Right kidney (tissue), 1 donor: ENCODE measurements at regions not wholly inside any gene's neighbourhood (a gene's known extent, or its start where the extent isn't known, plus 50 kb on each side); places are given as distances from the start of the nearest gene placed in this dataset.
"Not testable (repeated sequence)": the region's sequence is repeated elsewhere in the genome, so short reads cannot be mapped to it uniquely, and the experiment has no call there.

Experiments used
- DNase-seq: peaks from one replicate; pipeline ENCODE4 v3.0.0-alpha.2; 2016

DNA sequence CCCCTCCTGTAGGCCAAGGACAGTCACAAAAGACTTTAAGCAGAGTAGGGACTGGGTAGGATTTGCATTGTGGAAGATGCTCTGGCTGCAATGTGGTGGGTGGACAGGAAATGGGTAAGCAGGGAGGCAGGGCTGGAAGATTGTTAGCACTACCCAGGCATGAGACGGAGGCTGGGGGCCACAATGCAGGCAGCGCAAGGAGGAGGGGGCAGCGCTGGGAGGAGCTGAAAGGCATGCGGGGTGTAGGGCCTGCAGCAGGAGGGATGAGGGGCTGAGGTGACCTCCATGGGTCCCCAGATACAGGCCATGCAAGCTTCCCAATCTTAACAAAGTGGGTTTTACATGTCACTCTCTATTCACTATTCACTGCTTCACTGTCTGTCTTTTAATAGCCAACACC lies 213.1 kb downstream of the CXCL12 start:
- DNase-seq: no peak

DNA sequence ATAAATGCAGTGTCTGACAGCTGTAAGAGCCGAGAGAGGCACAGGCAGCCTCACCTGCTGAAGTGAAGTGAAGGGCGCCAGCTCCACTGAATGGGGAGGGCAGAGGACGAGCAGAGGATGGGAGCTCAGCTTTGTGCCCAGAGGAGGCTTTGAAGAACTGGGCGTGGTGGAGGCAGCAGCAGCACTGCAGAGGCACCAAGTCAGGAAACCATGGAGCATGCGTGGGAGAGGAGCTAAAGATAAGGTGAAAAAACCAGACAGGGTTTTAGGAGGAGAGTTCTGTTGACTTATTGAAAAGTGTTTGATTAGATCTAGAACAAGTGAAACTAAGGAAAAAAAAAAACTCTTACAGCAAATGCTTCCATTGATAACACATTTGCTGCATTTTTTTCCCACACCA lies 216.4 kb downstream of the CXCL12 start:
- no peak for DNase-seq

DNA sequence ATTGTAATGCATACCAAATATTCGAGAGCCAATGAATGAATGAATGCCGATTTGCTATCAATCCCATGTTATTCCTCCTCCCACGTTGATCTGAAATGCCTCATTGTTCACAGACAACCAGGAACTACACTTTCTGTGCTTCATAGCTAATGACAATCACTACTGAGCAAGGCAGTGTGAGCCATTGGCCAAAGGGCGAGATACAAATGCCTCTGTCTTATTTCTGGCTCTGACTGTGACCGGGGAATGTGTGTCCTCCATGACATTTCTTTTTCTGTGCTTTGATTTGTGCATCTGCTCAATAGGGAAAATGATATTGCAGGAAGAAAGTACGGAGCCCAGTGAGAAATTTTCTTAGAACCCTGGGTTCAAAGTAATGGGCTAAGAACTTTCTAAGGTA lies 217.1 kb downstream of the CXCL12 start:
- DNase-seq: no peak

DNA sequence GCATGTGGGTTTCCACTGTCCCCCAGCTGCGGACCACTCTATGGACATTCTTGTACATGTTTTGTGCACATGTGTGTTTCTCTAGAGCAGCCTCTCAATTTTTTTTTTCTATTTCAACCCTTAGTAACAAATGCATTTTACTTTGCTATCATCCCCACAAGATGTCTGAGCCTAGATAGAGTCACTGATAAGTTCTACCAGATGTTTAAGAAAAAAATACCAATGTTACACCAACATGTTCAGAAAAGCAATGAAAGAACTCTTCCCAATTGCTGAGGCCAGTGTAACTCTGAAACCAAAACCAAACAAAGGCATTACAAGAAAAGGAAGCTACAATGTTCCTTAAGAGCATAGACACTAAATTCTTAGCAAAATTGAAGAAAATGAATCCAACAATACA lies 218.5 kb downstream of the CXCL12 start:
- DNase-seq: no peak

DNA sequence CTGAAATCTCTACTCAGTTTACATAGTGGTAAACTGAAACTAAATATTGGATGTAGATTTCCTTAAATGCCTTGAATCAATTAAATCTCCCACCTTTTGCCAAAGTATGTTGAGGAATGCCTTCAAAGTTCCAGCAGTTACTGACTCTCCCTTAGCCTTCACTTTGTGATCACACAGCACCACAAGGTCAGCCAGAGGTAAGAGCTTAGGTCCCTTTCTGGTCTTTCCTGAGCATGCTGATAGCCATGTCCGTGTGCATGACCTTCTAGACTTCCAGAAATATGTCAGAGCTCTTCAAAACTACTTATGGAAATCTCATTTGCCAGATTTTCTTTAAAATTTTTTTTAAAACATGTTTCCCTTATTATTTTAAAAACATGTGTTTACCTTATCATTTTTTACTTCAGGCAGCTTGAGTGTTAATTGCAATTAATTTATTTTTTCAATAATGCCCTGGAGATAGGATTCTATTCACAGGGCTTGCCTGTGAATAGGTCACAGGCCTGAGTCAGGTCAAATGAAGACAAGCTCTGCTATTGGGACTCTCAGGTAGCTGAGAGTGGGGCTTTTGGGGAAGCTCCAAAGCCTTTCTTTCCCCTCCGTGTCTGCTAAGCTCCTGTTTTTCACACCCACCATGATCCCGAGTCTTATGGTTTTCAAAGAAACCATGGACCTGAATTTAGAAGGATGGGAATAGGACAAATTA lies 220.5 kb downstream of the CXCL12 start:
- DNase-seq: no peak

DNA sequence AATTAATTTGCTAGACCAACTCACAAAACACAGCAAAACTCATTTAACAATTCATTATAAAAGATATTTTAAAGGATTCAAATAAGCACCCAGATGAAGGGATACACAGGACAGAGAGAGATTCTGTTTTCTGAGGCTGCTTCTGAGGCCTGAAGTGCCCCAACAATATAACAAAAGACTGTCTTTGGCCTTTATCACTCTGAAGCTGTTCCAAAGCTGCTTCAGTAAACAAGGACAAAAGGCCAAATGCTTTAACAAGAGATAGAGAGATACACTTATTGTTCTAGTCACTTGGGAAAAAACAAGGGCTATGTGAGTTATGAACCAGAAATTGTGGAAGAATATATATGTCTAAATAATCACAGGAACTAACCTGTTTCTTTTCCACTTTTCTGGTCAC lies 223.7 kb downstream of the CXCL12 start:
- DNase-seq: no peak

DNA sequence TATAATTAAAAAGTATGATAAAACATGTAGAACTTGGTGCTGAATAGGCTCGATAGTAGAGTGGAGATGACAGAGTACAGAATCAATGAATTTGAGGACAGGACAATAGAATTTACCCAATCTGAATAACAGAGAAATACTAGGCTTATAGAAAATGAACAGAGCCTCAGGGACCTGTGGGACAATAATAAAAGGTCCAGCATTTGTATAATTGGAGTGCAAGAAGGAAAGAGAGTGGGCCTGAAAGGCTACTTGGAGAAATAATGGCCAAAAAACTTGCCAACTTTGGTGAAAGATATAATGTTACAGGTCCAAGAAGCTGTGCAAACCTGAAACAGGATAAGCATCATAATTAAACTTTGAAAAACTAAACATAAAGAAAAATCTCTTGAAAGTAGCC lies 227.3 kb downstream of the CXCL12 start:
- DNase-seq: no peak

DNA sequence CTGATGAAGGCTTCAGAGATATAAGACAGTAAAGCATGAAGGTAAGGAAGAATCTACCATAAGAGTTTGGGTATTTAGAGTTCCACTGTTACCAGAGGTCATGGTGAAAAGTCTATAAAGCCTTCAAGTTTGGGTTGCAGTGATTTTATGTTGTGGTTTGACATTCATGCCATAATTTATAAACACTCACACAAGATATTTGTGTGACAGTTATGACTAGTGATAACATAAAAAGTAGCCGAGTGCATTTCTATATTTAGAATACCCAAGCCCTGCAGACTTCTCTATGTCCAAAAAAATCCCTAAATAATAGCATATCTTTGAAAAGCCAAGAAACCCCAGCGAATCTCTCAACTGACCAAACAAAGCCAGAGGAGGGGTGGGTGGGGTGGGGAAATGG lies 229.9 kb downstream of the CXCL12 start:
- DNase-seq: no peak

DNA sequence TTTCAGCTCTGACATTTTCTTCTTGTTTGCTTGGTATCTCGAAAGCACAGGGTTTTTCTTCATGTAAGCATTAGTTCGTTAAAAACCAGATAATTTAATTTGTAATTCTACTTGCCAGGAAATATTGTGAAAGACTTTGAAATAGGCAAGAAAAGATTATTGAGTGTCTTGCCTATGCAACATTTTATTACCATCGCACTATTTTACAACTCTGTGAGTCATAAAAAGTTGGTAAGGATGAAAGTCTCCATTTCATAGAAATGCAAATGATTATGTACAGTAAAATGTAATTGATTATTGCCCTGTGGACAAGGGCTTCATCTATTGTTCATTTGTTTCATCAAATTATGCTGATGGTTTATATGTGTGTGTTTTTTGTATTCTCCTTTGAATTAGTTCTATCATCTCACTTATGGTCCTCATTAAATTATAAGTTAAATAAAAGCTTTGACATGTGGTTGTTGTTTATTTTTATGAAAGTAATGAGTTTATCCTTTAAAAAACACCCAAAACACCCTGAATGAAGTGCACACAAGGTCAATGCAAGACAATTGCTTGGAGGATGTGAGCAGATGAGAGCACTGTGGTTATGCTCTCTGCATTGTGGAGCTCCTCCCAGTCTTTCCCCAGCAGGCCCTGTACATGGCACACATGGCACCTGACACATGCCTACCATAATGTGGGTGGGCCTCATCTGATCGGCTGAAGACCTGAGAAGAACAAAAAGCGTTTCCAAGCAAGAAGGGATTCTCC lies 230.8 kb downstream of the CXCL12 start:
- no peak for DNase-seq

DNA sequence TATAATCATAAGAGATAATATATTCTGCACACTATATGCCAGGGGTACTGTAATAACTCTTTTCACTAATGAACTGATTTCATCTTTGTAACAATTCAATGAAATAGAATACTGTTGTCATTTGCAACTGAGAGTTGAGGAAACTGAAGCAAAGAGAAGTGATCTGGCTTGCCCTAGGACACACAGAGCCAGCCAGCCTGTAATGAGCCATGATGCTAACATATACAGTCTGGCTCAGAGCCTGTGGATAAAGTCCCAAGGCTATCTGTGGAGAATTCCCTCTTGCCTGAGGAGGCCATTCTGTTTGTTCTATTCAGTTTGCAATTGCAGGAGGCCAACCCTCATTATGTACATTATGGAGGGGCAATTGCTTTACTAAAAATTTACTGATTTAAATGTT lies 241.3 kb downstream of the CXCL12 start:
- no peak for DNase-seq

DNA sequence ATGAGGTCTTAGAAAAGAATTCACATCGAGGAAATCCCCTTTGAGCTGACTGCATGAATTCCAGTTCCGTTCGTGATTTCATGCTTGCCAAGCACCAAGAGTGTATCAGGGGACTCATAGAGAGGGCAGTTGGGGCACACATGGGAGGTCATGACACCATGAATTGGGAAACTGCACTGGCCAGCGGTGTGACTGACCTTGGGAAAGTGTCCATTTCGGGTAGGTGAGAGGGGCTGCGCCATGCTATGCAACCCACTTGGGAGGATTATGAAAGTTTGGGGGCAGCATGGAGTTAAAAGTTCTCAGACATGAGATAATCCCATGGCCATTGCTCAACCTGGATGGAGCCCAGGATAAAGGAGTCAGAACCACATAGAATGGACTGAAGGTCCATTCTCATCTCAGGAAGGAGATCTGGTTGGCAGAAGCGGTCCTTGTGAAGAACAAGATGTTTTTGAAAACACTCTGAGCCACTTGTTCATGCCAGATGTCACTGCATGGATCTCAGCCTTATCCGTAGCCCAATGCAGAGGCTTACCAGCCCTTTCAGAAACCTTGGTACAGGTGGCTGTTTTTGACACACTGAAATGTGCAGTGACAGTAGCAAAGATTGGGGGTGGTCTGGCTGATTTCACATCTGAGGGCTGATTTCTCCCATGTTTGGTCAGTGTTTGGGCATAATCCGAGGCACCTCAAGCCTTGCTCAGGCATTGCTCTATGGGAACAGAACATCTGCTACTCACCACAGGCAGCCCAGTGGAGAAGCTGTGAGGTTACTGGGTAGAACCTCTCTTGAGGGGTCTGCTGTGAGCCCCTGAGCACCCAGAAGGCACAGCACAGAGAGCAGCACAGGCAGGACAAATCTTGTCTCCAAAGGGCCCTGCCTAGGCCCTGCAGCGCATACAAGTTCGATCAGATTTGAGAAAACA lies 252.3 kb downstream of the CXCL12 start:
- DNase-seq: no peak

DNA sequence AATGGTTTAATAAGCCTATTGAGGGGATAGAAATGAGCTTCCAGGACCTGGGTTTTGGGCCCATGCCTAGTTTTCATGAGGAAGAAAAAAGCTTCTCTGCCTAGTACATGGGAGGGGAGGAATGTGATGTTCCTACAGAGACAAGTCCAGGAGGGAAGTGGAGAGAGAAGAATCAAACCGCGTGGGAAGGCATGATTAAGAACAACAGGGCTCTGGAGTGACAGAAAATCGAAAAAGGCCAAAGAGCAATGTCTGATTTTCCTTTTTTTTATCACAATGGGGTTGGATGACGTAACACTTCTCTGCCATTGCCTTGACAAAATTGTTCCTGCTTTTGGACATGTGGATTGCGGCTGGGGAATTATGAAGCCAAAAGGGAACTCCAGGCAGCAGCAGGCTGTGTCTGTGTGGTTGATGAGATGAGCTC lies 258.6 kb downstream of the CXCL12 start:
- DNase-seq: no peak

DNA sequence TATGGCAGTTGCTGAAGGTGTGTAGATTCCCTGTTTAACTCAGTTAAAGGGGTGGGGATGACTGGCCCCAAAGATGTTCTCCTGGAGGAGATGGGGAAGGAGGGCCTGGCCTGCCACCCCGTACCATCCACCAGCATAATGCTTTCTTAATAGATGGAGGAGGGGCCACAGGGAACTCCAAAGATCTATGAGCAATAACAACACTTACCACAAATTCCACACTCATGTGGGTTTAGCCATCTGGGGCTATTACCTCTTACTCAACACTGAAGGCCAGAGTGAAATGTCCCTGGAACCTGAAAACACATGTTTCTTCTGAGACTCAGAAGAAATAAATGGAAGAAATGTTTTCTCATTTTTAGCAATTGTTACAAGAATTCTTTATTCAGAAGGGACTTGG lies 259.0 kb downstream of the CXCL12 start:
- DNase-seq: no peak

DNA sequence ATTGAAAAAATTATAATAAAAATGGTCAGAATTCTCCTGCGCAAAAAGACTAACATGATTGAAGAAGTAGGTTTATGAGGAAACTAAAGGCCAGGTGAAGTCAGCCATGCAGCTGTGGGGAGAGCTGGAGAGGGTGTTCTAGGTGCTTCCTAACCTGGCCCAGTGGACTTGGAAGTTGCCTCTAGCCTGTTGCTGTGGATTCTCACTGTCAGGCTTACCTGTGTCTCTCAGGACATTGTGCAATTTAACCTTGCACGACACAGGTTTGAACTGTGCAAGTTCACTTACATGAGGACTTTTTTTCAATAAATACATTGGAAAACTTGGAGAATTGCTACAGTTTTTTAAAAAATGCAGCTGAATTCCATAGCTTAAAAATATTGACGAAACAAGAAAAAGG lies 266.4 kb downstream of the CXCL12 start:
- no peak for DNase-seq

DNA sequence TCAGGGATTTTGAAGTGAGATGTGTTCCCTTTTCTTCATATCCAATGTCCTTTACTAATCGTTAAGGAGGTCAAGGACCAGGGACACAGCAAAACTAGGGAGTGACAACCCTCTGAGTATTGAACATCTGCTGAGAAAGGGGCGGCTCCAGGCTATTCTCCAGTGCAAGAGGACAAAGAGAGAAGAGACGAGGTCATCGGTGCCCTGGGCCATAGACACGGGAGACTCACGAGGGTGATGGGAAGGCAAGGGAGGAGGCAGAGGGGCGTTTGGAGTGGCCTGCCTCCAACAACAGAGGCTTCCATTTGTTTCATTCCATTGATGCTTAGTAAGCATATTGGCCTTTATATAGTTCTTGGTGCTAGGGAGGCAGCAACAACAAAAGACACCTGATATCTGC lies 268.4 kb downstream of the CXCL12 start:
- DNase-seq: no peak

DNA sequence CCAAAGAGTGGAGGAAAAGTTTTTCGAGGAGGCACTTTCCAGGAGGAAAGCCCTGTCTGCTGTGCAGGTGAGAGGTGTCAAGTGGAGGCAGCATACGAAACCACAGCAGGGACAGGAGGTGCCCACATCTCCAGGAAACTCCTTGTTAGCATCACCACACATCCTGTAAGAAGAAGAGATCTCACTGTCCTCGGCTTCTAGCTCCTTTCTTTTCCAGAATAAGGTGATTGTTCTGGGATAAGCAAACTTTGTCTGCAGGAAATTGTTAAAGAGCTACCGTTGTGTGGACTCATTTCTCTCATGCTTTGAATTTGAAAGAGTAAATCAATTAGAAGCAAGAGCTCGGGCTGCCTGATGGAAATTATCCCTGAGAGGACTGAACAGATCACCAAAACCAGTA lies 269.4 kb downstream of the CXCL12 start:
- DNase-seq: no peak

DNA sequence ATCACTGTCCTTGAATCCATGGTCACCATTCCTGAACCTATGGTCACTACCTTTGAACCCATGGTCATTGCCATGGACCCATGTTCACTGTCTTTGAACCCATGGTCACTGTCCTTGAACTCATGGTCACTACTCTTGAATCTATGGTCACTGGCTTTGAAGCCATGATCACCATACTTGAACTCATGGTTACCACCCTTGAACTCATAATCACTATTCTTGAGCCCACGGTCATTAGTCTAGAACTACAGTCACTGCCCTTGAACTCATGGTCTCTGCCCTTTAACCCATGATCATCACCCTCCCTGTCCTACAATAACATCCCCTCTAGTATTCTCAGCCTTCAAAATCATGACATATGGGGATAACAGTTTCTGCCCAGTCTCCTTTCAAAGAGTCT lies 270.5 kb downstream of the CXCL12 start:
- no peak for DNase-seq

DNA sequence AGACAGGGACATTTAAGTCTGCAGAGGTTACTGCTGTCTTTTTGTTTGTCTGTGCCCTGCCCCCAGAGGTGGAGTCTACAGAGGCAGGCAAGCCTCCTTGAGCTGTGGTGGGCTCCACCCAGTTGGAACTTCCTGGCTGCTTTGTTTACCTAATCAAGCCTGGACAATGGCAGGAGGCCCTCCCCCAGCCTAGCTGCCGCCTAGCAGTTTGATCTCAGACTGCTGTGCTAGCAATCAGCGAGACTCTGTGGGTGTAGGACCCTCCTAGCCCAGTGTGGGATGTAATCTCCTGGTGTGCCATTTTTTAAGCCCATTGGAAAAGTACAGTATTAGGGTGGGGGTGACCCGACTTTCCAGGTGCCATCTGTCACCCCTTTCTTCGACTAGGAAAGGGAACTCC lies 272.6 kb downstream of the CXCL12 start:
- DNase-seq: not testable (repeated sequence)

DNA sequence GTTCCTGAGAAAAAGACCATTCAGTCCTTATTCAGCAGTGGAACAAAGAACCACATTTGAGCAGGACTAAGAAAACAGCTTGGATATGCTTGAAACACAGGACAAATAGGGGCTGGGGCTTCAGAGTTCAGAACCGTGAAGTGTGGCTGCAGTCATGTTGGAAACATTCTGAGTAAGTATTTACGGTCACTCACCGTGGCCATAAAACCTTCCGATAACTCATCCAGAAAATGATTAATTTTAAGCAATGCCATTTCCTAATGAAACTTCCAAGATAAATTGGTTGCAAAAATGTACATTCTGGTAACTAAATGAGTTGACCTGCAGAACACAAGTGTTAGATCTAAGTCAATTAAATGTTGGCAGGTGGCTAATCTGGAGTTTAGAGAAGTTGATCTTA lies 279.2 kb downstream of the CXCL12 start:
- DNase-seq: no peak

DNA sequence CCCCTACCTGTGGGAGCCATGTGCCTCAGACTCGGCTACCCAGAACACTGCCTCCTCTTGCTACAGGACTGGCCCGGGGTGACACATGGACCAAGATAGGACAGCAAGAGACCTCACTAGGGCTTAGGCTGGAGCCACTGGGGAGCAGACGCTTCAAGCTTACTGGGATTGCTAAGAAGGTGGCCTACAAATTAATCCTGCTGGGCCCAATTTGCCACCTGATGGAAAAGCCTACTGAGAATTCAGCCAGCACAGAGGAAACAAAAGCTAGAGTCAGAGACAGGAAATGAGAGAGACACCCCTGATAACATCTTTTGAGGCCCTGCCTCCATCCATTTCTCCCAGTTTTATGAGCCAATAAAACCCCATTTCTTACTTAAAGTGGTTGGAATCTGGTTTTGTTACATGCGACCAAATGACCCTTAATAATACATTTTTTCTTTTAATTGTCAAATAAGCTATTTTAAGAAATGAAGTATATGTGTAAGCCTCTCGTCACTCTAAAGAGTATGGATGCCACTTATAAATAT lies 282.1 kb downstream of the CXCL12 start:
- no peak for DNase-seq

DNA sequence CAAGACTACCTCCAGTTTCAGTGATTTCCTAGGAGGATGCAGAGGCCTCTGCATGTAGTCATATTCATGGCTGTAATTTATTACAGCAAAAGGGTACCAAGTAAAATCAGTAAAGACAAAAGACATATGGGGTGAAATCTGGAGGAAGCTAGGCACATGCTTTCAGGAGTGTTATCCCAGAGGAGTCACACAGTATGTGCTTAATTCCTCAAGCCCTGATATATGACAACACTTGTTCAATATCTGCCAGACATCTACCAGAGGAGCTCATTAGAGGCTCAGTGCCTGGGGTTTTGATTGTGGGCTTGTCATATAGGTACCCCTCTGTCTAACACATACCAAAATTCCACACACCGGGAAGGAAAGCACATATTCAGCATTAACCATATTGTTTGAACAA lies 283.8 kb downstream of the CXCL12 start:
- no peak for DNase-seq

DNA sequence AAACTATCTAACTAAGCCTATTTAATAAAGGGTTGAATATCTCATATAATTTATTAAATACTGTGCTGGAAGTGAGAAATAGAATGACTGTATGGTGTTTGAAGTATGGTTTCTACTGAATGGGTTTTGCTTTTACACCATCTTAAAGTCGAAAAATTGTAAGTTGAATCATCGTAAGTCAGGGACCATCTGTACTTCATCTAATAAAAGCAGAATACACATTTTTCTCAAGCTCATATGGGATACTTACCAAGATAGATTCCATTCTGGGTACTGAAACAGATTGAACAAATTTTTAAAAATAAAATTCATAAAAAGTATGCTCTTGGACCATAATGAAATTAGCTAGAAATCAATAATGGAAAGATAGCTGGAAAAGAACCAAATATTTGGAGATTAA lies 285.4 kb downstream of the CXCL12 start:
- DNase-seq: no peak

DNA sequence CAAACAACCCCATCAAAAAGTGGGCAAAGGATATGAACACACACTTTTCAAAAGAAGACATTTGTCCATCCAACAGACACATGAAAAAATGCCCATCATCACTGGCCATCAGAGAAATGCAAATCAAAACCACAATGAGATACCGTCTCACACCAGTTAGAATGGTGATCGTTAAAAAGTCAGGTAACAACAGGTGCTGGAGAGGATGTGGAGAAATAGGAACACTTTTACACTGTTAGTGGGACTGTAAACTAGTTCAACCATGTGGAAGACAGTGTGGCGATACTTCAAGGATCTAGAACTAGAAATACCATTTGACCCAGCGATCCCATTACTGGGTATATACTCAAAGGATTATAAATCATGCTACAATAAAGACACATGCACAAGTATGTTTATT lies 288.7 kb downstream of the CXCL12 start:
- not testable (repeated sequence) for DNase-seq
